AG04449 (cell line): ENCODE measurements at regions not wholly inside any gene's neighbourhood (a gene's known extent, or its start where the extent isn't known, plus 50 kb on each side); places are given as distances from the start of the nearest gene placed in this dataset.

Source experiments
- CTCF ChIA-PET: fragments of 350-600 bp; formaldehyde crosslinking; extraction: SDS; loops from one replicate; lab custom pipeline; 2021; ENCODE audit warnings: antibody characterized with exemption; lab: Yijun Ruan, JAX
- POLR2A ChIA-PET: fragments of 400-600, 350-600 bp; formaldehyde crosslinking; extraction: SDS; loops from one replicate; lab custom pipeline; 2020; ENCODE audit warnings: antibody characterized with exemption, inconsistent platforms; lab: Yijun Ruan, JAX
- DNase-seq: peaks from one replicate; pipeline ENCODE4 v3.0.0-alpha.2; 2010; ENCODE audit warnings: low read depth, low spot score
- H3K4me3 ChIP-seq: 2 replicates; pipeline ENCODE4 v1.5.1; 2011; ENCODE audit warnings: low read depth, mild to moderate bottlenecking, control low read depth, low read length
- CTCF ChIP-seq: IDR thresholded peaks from one replicate; pipeline ENCODE4 v1.5.1; 2011; ENCODE audit warnings: mild to moderate bottlenecking, moderate library complexity, low read length, control low read depth, inconsistent platforms; ENCODE audit not compliant: insufficient read depth; ENCODE audit errors: missing control alignments

DNA sequence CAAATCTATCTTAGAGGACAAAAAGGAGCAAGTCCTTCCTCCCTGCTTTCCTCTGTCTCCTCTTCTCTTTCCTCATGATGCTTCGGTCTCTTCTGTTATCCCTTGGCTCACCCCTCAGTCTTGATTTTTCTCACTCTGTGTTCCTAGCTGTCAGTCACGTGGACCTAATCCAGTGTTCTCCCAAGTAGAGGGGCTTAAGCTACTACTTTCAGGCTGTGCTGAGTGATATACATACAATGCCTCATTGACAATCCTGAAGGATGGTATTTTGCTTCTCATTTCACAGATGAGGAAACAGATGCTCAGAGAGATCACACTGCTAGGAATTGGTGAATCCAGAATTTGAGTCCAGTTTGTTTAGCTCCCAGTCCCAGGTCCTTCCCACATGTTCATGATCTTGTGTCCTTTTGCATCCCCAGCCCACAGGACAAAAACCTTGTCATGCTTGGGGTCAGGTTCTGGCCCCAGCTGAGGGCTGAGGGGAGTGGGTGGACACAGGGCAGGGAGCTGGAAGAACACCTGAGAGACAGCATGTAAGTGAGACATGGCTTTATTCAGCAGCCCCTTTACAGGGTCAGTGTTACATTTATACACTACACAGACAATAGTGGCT is 50.5 kb upstream of the KMT2E start:
- TF ChIP-seq CTCF: no peak
- POLR2A ChIA-PET: interaction anchor here (0.7 kb wide), 1 partner anchor 24 kb away, joined by 3 read pairs; no protein-coding TSS in a partner anchor
- no peak for DNase-seq
- H3K4me3 ChIP-seq: no peak overlapping the region
- CTCF ChIA-PET: interaction anchor here (8.4 kb wide), 1 partner anchor 19 kb away, joined by 57 read pairs; no protein-coding TSS in a partner anchor

- H3K4me3 ChIP-seq: no peak overlapping the region
- POLR2A ChIA-PET: interaction anchor here (0.7 kb wide), 1 partner anchor 25 kb away, joined by 3 read pairs; no protein-coding TSS in a partner anchor
- TF ChIP-seq CTCF: no peak
- CTCF ChIA-PET: interaction anchor here (8.4 kb wide), 1 partner anchor 18 kb away, joined by 57 read pairs; no protein-coding TSS in a partner anchor
- no peak for DNase-seq
Observed at GRCh38 chr7:104963991-104964385, 50.0 kb upstream of the KMT2E start.
